ENCODE measurements at regions not wholly inside any gene's neighbourhood (a gene's known extent, or its start where the extent isn't known, plus 50 kb on each side); places are given as distances from the start of the nearest gene placed in this dataset.

DNA sequence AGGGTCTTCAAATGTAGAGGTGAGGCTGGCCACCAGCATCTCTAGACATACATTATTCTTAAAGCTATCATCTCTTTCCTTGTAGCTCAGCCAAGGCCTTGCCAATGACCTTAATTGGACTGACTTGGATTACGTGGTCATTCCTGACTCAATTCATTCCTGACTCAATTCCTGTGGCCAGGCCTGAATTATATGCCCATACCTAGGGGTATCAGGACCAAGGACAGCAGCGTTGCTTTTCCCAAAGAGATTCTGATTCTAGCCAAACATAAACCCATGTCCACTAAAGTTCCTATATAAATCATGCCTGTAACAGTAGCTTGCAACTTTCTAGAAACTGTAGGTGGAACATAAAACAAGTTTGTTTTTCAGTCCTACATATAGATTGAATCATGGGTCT is 231.7 kb downstream of the ARL6IP6 start:
- TF ChIP-seq, protein P1, sequence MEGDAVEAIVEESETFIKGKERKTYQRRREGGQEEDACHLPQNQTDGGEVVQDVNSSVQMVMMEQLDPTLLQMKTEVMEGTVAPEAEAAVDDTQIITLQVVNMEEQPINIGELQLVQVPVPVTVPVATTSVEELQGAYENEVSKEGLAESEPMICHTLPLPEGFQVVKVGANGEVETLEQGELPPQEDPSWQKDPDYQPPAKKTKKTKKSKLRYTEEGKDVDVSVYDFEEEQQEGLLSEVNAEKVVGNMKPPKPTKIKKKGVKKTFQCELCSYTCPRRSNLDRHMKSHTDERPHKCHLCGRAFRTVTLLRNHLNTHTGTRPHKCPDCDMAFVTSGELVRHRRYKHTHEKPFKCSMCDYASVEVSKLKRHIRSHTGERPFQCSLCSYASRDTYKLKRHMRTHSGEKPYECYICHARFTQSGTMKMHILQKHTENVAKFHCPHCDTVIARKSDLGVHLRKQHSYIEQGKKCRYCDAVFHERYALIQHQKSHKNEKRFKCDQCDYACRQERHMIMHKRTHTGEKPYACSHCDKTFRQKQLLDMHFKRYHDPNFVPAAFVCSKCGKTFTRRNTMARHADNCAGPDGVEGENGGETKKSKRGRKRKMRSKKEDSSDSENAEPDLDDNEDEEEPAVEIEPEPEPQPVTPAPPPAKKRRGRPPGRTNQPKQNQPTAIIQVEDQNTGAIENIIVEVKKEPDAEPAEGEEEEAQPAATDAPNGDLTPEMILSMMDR (IDR thresholded peaks at IDR 0.05): no peak
- no peak for TF ChIP-seq ZFX (IDR thresholded peaks at IDR 0.05; ENCODE audit: borderline replicate concordance)

Data from 22Rv1 (cell line).